ENCODE measurements at regions not wholly inside any gene's neighbourhood (a gene's known extent, or its start where the extent isn't known, plus 50 kb on each side); places are given as distances from the start of the nearest gene placed in this dataset.

- TF ChIP-seq HDGF (IDR thresholded peaks at IDR 0.05; ENCODE audit: borderline replicate concordance) (no peak), ELF4 (IDR thresholded peaks at IDR 0.05) (no peak), PKNOX1 (IDR thresholded peaks at IDR 0.05) (no peak), SUZ12 (IDR thresholded peaks at IDR 0.05) (no peak), FOXK2 (IDR thresholded peaks at IDR 0.05) (no peak), L3MBTL2 (conservative IDR thresholded peaks at IDR 0.05) (no peak), ZNF384 (IDR thresholded peaks at IDR 0.05) (no peak), FOXA1 (IDR thresholded peaks at IDR 0.05) (no peak), SP1 (IDR thresholded peaks at IDR 0.05) (no peak), TARDBP (IDR thresholded peaks at IDR 0.05) (no peak), BHLHE40 (IDR thresholded peaks at IDR 0.05; ENCODE audit: borderline replicate concordance) (no peak), LEF1 (IDR thresholded peaks at IDR 0.05; ENCODE audit: borderline replicate concordance) (no peak), ARNT (IDR thresholded peaks at IDR 0.05) (no peak), NFRKB (IDR thresholded peaks at IDR 0.05) (no peak)
Observed at GRCh38 chr20:41925476-41925875, 307.3 kb upstream of the CHD6 start.
